Glutamatergic neuron (in vitro differentiated cells): ENCODE measurements at regions not wholly inside any gene's neighbourhood (a gene's known extent, or its start where the extent isn't known, plus 50 kb on each side); places are given as distances from the start of the nearest gene placed in this dataset.

Source experiments
- DNase-seq: peaks from one replicate; pipeline ENCODE4 v3.0.0; 2022
- H3K27ac Mint-ChIP-seq: one replicate; pipeline ENCODE4 v1.8.0; 2020; ENCODE audit warnings: mild to moderate bottlenecking, mixed read lengths, inconsistent platforms; ENCODE audit not compliant: unreplicated experiment
- H3K27me3 Mint-ChIP-seq: one replicate; pipeline ENCODE4 v1.8.0; 2020; ENCODE audit warnings: mild to moderate bottlenecking, moderate library complexity, mixed read lengths, inconsistent platforms; ENCODE audit not compliant: unreplicated experiment
- H3K36me3 Mint-ChIP-seq: one replicate; pipeline ENCODE4 v1.8.0; 2020; ENCODE audit warnings: mild to moderate bottlenecking, mixed read lengths, inconsistent platforms; ENCODE audit not compliant: unreplicated experiment
- H3K4me1 Mint-ChIP-seq: one replicate; pipeline ENCODE4 v1.8.0; 2020; ENCODE audit warnings: mild to moderate bottlenecking, low read depth, mixed read lengths, inconsistent platforms; ENCODE audit not compliant: unreplicated experiment
- H3K4me3 Mint-ChIP-seq: one replicate; pipeline ENCODE4 v1.8.0; 2020; ENCODE audit warnings: mild to moderate bottlenecking, mixed read lengths, inconsistent platforms; ENCODE audit not compliant: unreplicated experiment
- H3K9me3 Mint-ChIP-seq: one replicate; pipeline ENCODE4 v1.8.0; 2020; ENCODE audit warnings: mild to moderate bottlenecking, moderate library complexity, mixed read lengths, inconsistent platforms; ENCODE audit not compliant: unreplicated experiment
- CTCF ChIP-seq: fragments of 200-600 bp; sonication (generic); IDR thresholded peaks from one replicate; pipeline ENCODE4 v1.5.0; 2021; ENCODE audit not compliant: partially characterized antibody, unreplicated experiment

DNA sequence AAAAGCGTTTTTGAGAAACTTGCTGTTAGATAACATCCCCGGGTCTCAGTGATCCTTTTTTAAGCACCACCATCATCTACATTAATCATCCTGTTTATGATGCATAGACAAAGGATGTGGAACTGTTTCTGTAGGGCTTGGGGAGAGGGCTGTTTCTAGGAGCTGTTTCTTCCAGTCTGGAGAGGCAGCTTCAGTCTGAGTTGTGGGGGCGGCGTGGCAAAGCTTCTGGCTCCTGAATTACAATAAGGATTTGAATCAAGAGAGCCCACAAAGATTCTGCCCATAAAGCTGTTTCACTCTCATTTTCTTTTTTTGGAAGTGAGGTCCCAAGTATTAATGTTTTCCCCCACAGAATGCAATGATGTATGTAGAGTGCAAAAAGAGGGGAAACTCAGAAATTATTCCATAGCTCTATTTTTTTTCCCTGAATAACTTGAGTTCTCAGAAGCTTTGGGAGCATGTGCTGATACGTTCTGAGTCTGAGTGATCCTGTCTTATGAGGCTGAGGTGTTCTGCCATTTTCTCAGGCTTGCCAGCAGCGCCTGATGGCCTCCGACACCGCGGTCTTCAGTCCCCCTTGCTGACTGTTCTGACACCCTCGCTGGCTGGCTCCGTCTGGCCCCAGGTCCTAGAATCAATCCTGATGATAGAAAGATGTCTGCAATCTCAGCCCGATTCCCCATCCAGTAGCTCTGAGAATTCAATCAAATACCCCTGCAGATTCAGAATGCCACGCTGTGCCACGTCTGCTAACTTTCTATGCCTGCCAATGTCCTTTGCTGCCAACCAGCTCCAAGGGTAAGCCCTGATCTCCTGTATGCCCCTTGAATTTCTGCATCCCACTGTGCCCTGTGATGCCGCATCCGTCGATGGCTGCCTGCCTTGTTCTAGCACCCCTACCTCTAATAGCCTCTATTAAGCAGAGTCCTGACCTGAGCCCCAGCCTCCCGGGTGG, 92.4 kb upstream of the AKT3 start:
- Mint-ChIP-seq H3K27ac (no peak overlapping the region), H3K9me3 (peaks cover 10% of the 10 kb centered on the region), H3K4me3 (no peak overlapping the region), H3K36me3 (no peaks in the 10 kb centered on the region), H3K27me3 (no peaks in the 10 kb centered on the region), H3K4me1 (peaks cover 19% of the 10 kb centered on the region)
- TF ChIP-seq CTCF = no peak
- no peak for DNase-seq

- Mint-ChIP-seq H3K9me3 (peaks cover 10% of the 10 kb centered on the region), H3K4me3 (no peak overlapping the region), H3K36me3 (no peaks in the 10 kb centered on the region), H3K27me3 (no peaks in the 10 kb centered on the region), H3K4me1 (peaks cover 21% of the 10 kb centered on the region), H3K27ac (no peak overlapping the region)
- TF ChIP-seq CTCF = no peak
- DNase-seq = no peak
Observed at GRCh38 chr1:243940451-243940850, 90.4 kb upstream of the AKT3 start.

DNA sequence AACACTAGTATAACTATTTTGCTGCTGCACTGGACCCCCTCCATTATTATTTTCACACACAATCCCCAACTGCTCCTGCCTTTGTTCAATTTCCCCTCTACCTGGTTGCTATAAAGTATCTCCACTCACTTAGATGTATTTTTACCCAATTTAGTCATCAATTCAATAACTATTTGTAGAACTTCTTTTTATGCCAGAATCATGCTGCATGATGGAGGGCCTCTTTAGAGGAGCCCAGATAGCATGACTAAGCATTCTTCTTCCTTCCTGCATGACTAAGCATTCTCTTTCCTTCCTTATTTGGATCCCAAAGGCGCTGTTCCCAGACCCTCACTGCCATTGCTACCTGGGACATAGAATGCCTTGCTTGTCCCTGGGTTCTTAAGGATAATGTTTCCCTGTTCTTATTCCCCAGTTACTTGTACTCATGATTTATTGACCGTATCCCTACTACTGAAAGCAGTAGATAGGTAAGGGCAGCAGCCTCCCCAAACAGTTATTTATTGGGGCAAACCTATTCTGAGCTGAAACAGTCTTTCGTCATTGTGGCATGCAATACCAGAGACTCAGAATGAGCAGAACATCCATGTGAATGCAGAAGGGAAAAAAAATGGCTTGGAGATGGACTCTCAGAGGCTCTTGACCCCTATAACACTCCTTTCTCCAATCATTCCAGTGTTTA, 89.3 kb upstream of the AKT3 start:
- Mint-ChIP-seq H3K4me1 (peaks cover 15% of the 10 kb centered on the region), H3K4me3 (no peak overlapping the region), H3K9me3 (peaks cover 7% of the 10 kb centered on the region), H3K36me3 (no peaks in the 10 kb centered on the region), H3K27me3 (no peaks in the 10 kb centered on the region), H3K27ac (no peak overlapping the region)
- no peak for TF ChIP-seq CTCF
- DNase-seq = no peak

DNA sequence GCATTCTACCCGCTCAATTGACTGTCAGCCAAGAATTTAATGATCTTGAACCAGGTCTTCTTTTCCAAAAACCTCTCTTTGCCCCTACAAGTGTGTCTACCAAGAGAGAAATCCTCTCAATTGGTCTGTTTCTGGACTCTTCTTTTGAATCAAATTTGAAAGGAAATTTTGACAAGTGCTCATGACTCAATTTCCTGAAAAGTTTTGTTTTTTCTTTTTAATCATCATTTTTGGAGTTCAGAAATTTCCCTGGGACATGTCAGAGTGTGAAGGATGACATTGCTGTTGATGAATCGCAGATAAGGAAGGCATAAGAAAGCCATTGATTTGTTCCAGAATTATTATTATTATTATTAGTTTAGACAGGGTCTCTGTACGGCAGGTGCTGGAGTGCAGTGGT, 88.2 kb upstream of the AKT3 start:
- H3K27ac Mint-ChIP-seq = no peak overlapping the region
- peaks cover 12% of the 10 kb centered on the region for H3K4me1 Mint-ChIP-seq
- H3K36me3 Mint-ChIP-seq = no peaks in the 10 kb centered on the region
- H3K4me3 Mint-ChIP-seq = no peak overlapping the region
- DNase-seq = no peak
- H3K9me3 Mint-ChIP-seq = peaks cover 10% of the 10 kb centered on the region
- TF ChIP-seq CTCF = no peak
- no peaks in the 10 kb centered on the region for H3K27me3 Mint-ChIP-seq

DNA sequence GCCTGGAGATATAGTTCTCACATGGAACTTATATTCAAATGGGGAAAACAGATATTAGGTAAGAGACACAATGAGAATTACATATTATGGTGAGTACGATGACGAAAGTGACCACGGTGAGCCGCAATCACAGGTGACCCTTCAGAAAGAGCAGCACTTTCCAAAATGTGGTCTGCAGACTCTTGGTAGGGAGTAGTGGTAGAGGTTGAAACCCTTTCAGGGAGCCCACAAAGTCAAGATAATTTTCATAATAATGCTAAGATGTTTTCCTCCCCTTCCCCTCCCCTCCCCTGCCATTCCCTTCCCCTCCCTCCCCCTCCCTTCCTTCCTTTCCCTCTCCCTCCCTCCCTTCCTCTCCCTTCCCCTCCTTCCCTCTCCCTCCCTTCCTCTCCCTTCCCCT, 83.5 kb upstream of the AKT3 start:
- peaks cover 20% of the 10 kb centered on the region for H3K4me1 Mint-ChIP-seq
- H3K4me3 Mint-ChIP-seq = no peak overlapping the region
- TF ChIP-seq CTCF = no peak
- no peak overlapping the region for H3K27ac Mint-ChIP-seq
- H3K36me3 Mint-ChIP-seq = peaks cover 4% of the 10 kb centered on the region
- DNase-seq = no peak
- H3K9me3 Mint-ChIP-seq = peaks cover 7% of the 10 kb centered on the region
- peaks cover 3% of the 10 kb centered on the region for H3K27me3 Mint-ChIP-seq
